KMS-11 (cell line): ENCODE measurements at regions not wholly inside any gene's neighbourhood (a gene's known extent, or its start where the extent isn't known, plus 50 kb on each side); places are given as distances from the start of the nearest gene placed in this dataset.
"Not testable (repeated sequence)": the region's sequence is repeated elsewhere in the genome, so short reads cannot be mapped to it uniquely, and the experiment has no call there.

ENCODE experiments used
- H2AFZ ChIP-seq: fragments of 200-600 bp; sonication (generic); 2 replicates; pipeline ENCODE4 v1.6.1; 2016; ENCODE audit warnings: antibody characterized with exemption, mixed run types, low read depth
- H3K27ac ChIP-seq: fragments of 200-600 bp; sonication (generic); 2 replicates; pipeline ENCODE4 v1.6.1; 2016; ENCODE audit warnings: mild to moderate bottlenecking, mixed run types
- H3K27me3 ChIP-seq: fragments of 200-600 bp; sonication (generic); 2 replicates; pipeline ENCODE4 v1.6.1; 2017; ENCODE audit warnings: mild to moderate bottlenecking, low read depth, mixed run types, moderate library complexity; ENCODE audit not compliant: insufficient read depth
- H3K36me3 ChIP-seq: fragments of 200-600 bp; sonication (generic); 2 replicates; pipeline ENCODE4 v1.6.1; 2017; ENCODE audit warnings: mild to moderate bottlenecking, mixed run types; ENCODE audit not compliant: insufficient read depth
- H3K4me1 ChIP-seq: fragments of 200-600 bp; sonication (generic); 2 replicates; pipeline ENCODE4 v1.6.1; 2016; ENCODE audit warnings: mild to moderate bottlenecking, low read depth, mixed run types; ENCODE audit not compliant: poor library complexity, severe bottlenecking
- H3K4me2 ChIP-seq: fragments of 200-600 bp; sonication (generic); 2 replicates; pipeline ENCODE4 v1.7.0; 2016; ENCODE audit warnings: mild to moderate bottlenecking, mixed run types
- H3K4me3 ChIP-seq: fragments of 200-600 bp; sonication (generic); IDR thresholded peaks from 2 replicates; pipeline ENCODE4 v1.6.1; 2017; ENCODE audit warnings: low read depth, low read length, mixed read lengths; ENCODE audit not compliant: insufficient read depth
- H3K79me2 ChIP-seq: fragments of 200-600 bp; sonication (generic); 2 replicates; pipeline ENCODE4 v1.6.1; 2016; ENCODE audit warnings: low read depth, mixed run types; ENCODE audit not compliant: insufficient read depth
- H3K9ac ChIP-seq: fragments of 200-600 bp; sonication (generic); 2 replicates; pipeline ENCODE4 v1.6.1; 2016; ENCODE audit warnings: mild to moderate bottlenecking, mixed run types
- H4K20me1 ChIP-seq: fragments of 200-600 bp; sonication (generic); 2 replicates; pipeline ENCODE4 v1.6.1; 2016; ENCODE audit warnings: mild to moderate bottlenecking, mixed run types; ENCODE audit not compliant: insufficient read depth
- TF ChIP-seq, protein P1 (sequence below): fragments of 200-600 bp; sonication (generic); conservative IDR thresholded peaks from 2 replicates; pipeline ENCODE4 v1.6.1; 2017; ENCODE audit warnings: low read depth, mild to moderate bottlenecking, antibody characterized with exemption, low read length, moderate library complexity, mixed read lengths

- Histone ChIP-seq H3K9ac (no peak overlapping the region), H3K4me3 (no peak overlapping the region), H3K4me1 (peaks cover under 1% of the 10 kb centered on the region), H3K36me3 (no peaks in the 10 kb centered on the region), H3K27ac (no peak overlapping the region), H2AFZ (no peak overlapping the region), H3K79me2 (no peaks in the 10 kb centered on the region), H3K27me3 (no peaks in the 10 kb centered on the region), H3K4me2 (no peak overlapping the region), H4K20me1 (no peaks in the 10 kb centered on the region)
- TF ChIP-seq, protein P1, sequence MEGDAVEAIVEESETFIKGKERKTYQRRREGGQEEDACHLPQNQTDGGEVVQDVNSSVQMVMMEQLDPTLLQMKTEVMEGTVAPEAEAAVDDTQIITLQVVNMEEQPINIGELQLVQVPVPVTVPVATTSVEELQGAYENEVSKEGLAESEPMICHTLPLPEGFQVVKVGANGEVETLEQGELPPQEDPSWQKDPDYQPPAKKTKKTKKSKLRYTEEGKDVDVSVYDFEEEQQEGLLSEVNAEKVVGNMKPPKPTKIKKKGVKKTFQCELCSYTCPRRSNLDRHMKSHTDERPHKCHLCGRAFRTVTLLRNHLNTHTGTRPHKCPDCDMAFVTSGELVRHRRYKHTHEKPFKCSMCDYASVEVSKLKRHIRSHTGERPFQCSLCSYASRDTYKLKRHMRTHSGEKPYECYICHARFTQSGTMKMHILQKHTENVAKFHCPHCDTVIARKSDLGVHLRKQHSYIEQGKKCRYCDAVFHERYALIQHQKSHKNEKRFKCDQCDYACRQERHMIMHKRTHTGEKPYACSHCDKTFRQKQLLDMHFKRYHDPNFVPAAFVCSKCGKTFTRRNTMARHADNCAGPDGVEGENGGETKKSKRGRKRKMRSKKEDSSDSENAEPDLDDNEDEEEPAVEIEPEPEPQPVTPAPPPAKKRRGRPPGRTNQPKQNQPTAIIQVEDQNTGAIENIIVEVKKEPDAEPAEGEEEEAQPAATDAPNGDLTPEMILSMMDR: no peak
Measured at GRCh38 chr2:199191461-199191860, 266.3 kb downstream of the SATB2 start.

GRCh38 chr2:199189229-199189628 lies 268.5 kb downstream of the SATB2 start:
- Histone ChIP-seq H3K36me3 (no peaks in the 10 kb centered on the region), H3K4me1 (peaks cover 5% of the 10 kb centered on the region), H2AFZ (no peak overlapping the region), H3K27ac (no peak overlapping the region), H4K20me1 (no peaks in the 10 kb centered on the region), H3K79me2 (no peaks in the 10 kb centered on the region), H3K27me3 (no peaks in the 10 kb centered on the region), H3K9ac (no peak overlapping the region), H3K4me2 (no peak overlapping the region), H3K4me3 (no peak overlapping the region)
- TF ChIP-seq, protein P1: no peak

DNA sequence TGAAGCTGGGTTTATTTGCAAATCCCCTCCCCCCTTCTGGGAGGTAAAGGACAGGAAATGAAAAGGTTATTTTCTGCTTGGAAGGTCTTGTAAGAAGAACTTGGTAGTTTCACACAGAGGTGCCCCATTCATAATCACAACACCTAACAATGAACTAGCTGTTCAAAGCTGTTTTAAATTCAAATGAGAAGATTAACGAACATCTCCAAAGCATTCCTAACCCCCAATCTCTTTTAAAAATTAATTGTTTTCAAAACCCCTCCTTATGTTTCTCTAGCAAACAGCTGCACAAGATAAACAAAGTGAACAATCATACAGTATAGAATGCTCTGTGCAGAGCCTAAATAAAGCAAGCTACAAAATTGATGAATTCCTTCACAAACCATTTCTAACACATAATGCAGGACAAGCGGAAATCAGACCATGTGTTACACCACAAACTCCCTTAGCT lies 271.4 kb downstream of the SATB2 start:
- H4K20me1 ChIP-seq: no peaks in the 10 kb centered on the region
- no peaks in the 10 kb centered on the region for H3K79me2 ChIP-seq
- TF ChIP-seq, protein P1: no peak
- peaks cover 5% of the 10 kb centered on the region for H3K4me1 ChIP-seq
- no peak overlapping the region for H2AFZ ChIP-seq
- no peak overlapping the region for H3K27ac ChIP-seq
- H3K27me3 ChIP-seq: no peaks in the 10 kb centered on the region
- no peak overlapping the region for H3K9ac ChIP-seq
- H3K36me3 ChIP-seq: no peaks in the 10 kb centered on the region
- H3K4me2 ChIP-seq: peak overlapping the region; percentile 5; the same call in 1 of the 2 replicates
- no peak overlapping the region for H3K4me3 ChIP-seq

DNA sequence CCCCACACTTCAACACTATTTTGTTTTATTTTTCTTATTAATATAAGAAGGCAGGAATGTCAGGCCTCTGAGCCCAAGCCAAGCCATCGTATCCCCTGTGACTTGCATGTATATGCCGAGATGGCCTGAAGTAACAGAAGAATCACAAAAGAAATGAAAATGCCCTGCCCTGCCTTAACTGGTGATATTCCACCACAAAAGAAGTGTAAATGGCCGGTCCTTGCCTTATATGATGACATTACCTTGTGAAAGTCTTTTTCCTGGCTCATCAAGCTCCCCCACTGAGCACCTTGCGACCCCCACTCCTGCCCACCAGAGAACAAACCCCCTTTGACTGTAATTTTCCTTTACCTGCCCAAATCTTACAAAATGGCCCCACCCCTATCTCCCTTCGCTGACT lies 272.6 kb downstream of the SATB2 start:
- not testable (repeated sequence) for H3K27ac ChIP-seq

GRCh38 chr2:199163613-199164458 lies 293.9 kb downstream of the SATB2 start:
- Histone ChIP-seq H3K27me3 (no peaks in the 10 kb centered on the region), H3K79me2 (no peaks in the 10 kb centered on the region), H3K4me3 (no peak overlapping the region), H3K4me2 (no peak overlapping the region), H3K27ac (no peak overlapping the region), H3K36me3 (no peaks in the 10 kb centered on the region), H2AFZ (no peak overlapping the region), H3K4me1 (no peaks in the 10 kb centered on the region), H3K9ac (no peak overlapping the region), H4K20me1 (no peaks in the 10 kb centered on the region)
- TF ChIP-seq, protein P1: no peak

More for the DNA sequence above, 272.6 kb downstream of the SATB2 start:
- not testable (repeated sequence) for H3K27me3 ChIP-seq, H3K4me3 ChIP-seq, H3K9ac ChIP-seq, H4K20me1 ChIP-seq, H3K4me1 ChIP-seq, H3K36me3 ChIP-seq, H3K79me2 ChIP-seq, H3K4me2 ChIP-seq, H2AFZ ChIP-seq
